VCaP (cell line): ENCODE measurements at regions not wholly inside any gene's neighbourhood (a gene's known extent, or its start where the extent isn't known, plus 50 kb on each side); places are given as distances from the start of the nearest gene placed in this dataset.

Source experiments
- H3K27ac ChIP-seq: fragments of 450-650 bp; 2 replicates; pipeline ENCODE4 v1.5.1; 2017
- CTCF ChIP-seq: fragments of 450-650 bp; conservative IDR thresholded peaks from 2 replicates; pipeline ENCODE4 v1.5.1; 2017; ENCODE audit warnings: mild to moderate bottlenecking, moderate library complexity

DNA sequence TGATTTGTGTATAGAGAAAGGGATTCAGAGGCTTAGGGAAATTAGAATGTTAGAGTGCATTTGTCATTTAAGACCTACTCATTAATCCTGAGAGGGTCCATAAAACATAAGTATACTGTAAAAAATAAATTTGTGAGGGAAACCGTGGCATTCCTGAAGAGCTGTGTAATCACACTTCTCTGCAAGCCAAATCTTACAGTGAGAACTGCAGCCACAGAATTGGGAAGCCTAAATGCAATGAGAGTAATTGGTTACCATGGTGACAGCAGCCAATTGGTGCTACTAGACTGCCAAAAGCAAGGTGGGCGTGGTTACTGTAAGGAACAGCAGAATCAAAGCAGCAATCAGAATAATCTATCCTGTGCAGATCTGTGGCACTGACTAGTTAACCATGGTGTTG lies 345.2 kb upstream of the GRID2 start:
- no peak for TF ChIP-seq CTCF
- H3K27ac ChIP-seq, result no peak overlapping the region

GRCh38 chr4:91961504-91961903 lies 342.3 kb upstream of the GRID2 start:
- TF ChIP-seq CTCF, result no peak
- H3K27ac ChIP-seq, result no peak overlapping the region

GRCh38 chr4:91963486-91963885 lies 340.3 kb upstream of the GRID2 start:
- H3K27ac ChIP-seq, result no peak overlapping the region
- TF ChIP-seq CTCF, result no peak

- H3K27ac ChIP-seq, result no peak overlapping the region
- peak; percentile 66 for TF ChIP-seq CTCF
Observed at GRCh38 chr4:91965166-91965565, 338.6 kb upstream of the GRID2 start.

GRCh38 chr4:91973479-91974153 lies 330.1 kb upstream of the GRID2 start:
- no peak overlapping the region for H3K27ac ChIP-seq
- TF ChIP-seq CTCF, result no peak

- no peak overlapping the region for H3K27ac ChIP-seq
- TF ChIP-seq CTCF, result no peak
Observed at GRCh38 chr4:91984466-91984865, 319.3 kb upstream of the GRID2 start.

DNA sequence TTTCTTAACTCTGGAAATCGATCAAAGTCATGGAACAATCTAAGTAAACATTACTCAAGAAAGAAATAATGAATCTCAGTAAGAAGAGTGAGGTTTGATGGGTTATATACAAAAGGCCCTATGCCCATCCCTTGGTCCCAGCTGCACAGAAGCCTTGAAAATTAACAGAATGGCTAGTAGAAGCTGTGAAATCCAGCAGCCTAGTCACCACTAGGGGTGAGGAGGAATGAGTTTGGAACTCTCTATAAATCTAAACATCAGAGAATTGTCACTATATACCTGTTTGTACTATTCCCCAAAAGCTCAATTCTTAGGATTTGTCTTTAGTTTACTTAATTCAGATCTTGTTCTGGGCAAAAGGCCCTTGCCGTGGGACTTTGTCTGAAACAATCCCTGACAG lies 313.9 kb upstream of the GRID2 start:
- H3K27ac ChIP-seq, result no peak overlapping the region; the same call in 1 of the 2 replicates
- peak; percentile 25; the same call in 1 of the 2 replicates for TF ChIP-seq CTCF
